ENCODE measurements at regions not wholly inside any gene's neighbourhood (a gene's known extent, or its start where the extent isn't known, plus 50 kb on each side); places are given as distances from the start of the nearest gene placed in this dataset.

DNA sequence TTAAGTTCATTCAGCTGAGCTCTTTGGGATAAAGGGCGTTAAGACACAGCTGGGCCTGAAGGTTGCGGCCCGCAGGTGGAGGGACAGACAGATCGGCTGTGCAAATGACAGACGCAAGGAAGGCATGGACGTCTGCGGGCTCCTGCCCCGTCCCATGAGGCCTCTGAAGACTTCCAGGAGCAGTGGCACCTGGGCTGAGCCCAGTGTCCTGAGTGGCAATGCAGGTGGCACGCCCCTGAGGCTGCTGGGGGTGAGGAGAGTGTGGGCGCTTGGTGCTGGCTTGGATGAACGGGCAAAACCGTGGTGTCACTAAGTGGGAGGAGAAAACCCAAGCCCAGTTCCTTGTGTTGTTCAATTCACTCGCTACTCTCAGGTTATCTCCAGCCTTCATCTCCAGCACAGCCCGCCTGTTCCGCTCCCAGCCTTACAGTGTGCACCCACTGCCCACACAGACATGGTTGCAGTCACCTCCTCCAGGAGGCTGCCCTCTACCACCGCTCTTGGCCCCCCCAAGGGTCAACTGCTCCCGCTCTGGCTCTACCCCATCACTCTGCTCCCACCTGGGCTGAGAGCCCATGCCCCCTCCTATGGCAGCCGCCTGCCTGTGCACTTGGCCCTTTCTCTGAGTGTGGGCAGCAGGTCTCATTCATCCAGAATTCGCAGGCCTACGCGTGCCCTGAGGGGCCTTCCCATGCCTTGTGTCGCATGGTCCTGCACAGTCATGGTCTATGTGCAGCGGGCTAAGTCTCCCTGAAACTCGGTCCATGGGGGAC, 50.3 kb downstream of the PTGR3 start:
- no peak for DNase-seq (ENCODE audit: low read depth)

DNA sequence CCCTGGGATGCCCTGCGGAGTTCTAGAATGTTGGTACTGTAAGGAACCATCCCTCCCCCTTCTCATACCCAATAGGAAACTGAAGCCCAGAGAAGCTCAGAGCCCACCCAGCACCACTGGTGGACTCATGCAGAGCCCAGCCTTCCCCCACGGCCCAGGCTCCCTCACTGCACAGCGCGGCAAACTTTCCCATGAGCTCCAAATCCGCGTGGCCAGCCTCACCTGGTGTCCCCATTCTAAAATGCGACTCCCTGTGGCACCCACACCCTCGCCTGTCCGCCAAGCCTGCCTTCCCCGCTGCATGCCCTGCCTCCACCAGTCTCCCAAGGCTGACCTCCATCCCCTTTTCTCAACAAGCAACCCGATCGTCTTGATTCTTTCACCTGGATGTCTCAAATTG, 51.1 kb downstream of the PTGR3 start:
- DNase-seq (ENCODE audit: low read depth): no peak

DNA sequence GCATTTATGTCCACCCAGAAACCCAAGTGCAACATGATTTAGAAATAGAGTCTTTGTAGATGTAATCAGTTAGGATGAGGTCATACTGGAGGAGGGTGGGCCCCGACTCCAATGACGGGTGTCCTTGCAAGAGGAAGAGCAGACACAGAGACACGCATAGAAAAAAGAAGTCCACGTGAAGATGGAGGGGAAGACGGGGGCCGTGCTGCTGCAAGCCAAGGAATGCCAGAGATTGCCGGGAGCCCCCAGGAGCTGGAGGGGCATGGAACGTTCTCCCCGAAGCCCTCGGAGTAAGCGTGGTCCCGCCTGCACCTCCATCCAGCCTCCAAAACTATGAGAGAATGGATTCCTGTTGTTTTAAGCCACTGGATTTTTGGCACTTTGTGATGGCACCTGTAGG, 51.6 kb downstream of the PTGR3 start:
- no peak for DNase-seq (ENCODE audit: low read depth)

GRCh38 chr18:75156831-75157230, 52.1 kb downstream of the PTGR3 start:
- no peak for DNase-seq (ENCODE audit: low read depth)

- no peak for DNase-seq (ENCODE audit: low read depth)
Observed at GRCh38 chr18:75156139-75156750, 52.7 kb downstream of the PTGR3 start.

DNA sequence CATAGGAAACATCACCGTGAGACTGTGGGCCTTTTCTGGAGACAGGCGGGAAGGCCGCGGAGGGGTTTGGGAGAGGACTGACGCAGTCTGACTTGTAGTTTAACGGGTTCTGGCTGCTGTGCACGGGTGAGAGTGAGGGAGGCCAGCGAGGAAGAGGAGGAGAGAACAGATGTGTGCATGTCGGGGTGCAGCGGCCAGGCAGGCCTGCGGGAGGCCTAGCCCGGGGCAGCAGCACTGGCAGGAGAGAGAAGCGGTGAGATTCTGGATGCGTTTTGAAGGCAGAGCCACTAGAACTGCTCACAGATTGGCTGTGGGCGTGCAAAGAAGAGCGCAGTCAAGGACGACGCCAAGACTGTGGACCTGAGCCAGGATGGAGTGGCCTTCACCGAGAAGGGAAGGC, 53.9 kb downstream of the PTGR3 start:
- DNase-seq (ENCODE audit: low read depth): no peak

- DNase-seq (ENCODE audit: low read depth): no peak
Observed at GRCh38 chr18:75154259-75154658, 54.7 kb downstream of the PTGR3 start.

- DNase-seq (ENCODE audit: low read depth): no peak
Observed at GRCh38 chr18:75143851-75144250, 65.1 kb downstream of the PTGR3 start.

DNA sequence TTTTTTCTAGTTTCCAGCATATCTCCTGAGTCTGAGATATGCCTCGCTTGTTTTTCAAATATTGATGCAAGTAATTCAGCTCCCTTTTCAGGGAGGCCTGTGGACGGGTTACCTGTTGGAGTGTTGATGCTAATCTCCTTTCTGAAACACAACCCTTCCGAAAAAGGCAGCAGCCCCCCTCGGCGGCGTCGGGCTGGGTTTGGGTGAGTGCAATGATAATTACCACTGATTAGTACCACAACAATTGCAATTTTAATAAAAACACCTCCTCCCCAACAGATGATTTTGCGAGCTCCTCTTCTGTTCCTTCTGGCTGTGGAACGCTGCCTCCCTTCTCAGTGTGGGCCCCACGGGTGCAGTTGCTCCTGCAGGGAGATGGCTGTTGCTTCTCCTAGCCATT, 66.3 kb downstream of the PTGR3 start:
- DNase-seq (ENCODE audit: low read depth): no peak

DNA sequence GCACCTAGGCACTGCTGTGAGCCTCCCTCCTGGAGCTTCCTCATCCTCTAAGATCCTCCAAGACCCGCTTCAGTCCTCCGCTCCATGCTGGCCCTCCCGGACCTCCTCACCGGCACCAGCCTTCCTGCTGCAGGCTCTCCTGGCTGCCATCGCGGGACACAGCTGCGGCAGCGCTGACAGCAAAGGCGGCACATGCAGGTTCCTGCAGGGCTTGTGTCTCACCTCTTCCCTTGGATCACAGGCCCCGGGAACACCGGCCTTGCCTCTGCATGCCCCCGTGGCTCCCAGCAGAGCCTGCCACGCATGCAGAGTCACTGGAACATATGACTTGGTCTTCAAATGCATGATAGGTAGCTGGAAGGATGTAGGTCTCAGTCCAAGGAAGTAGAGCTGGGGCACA, 67.2 kb downstream of the PTGR3 start:
- no peak for DNase-seq (ENCODE audit: low read depth)

- no peak for DNase-seq (ENCODE audit: low read depth)
Observed at GRCh38 chr18:75141166-75141565, 67.8 kb downstream of the PTGR3 start.

DNA sequence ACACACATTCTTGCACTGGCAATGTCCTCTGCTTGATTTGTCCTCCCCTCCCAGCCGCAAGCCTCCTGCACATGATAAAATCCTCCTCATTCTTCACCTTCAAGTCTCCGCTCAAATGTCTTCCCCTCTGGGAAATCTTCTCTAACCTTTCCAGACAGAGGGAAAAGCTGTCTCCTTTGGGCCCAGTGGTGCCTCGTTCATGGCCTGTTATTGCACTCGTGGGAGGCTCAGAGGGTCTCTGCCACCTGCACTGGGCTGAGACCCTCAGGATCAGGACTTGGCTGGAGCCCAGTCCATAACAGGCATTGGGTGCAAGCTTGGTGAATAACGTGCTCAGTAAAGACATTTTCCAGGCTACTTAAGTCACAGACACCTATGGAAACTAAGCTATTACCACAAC, 68.6 kb downstream of the PTGR3 start:
- no peak for DNase-seq (ENCODE audit: low read depth)

GRCh38 chr18:75139226-75139911, 69.6 kb downstream of the PTGR3 start:
- DNase-seq (ENCODE audit: low read depth): no peak

DNA sequence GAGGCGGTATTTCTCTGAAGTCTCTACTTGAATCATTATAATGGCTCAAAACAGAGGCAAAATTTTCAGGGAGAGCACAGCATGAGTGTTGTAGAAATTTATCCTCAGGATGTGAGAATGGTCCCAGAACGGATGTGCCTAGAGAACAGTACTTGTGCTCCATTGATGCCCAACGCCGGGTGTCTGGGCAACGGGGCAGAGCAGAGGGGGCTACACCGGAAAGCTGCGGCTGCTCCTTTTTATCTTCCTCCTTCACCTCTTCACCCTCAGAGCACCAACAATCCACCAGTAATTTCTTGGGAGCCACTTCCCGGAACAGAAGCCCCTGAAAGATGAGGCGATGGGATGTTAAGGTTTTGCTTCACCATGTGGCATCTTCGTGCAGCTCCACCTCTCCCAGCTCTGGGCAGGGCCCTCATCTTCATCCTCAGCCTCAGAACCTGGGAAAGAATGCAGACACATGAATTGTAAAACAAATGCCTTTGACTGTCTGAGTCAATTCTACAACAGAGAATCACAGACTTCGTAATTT, 71.5 kb downstream of the PTGR3 start:
- DNase-seq (ENCODE audit: low read depth): no peak

- DNase-seq (ENCODE audit: low read depth): no peak
Observed at GRCh38 chr18:75135158-75135725, 73.7 kb downstream of the PTGR3 start.

DNA sequence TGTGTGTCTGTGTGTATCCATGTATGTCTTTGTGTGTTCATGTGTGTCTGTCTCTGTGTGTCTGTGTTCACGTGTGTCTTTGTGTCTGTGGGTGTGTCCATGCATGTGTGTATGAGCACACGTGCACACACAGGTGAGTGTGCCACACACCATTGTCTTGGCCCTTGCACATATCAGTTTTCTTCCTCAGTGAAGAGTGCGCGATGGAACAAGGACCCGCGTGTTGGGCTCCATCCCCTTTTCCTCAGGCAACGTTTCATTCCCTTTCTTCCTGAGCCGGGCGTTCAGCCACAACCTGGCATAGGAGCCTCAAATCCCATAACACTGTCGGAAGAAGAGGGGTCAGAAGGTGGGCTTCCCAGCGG, 74.3 kb downstream of the PTGR3 start:
- DNase-seq (ENCODE audit: low read depth): no peak

GRCh38 chr18:75133721-75134610, 75.0 kb downstream of the PTGR3 start:
- DNase-seq (ENCODE audit: low read depth): no peak

- DNase-seq (ENCODE audit: low read depth): no peak
Observed at GRCh38 chr18:75132931-75133525, 75.9 kb downstream of the PTGR3 start.

GRCh38 chr18:75132098-75132870, 76.7 kb downstream of the PTGR3 start:
- DNase-seq (ENCODE audit: low read depth): no peak

- DNase-seq (ENCODE audit: low read depth): no peak
Observed at GRCh38 chr18:75131381-75132000, 77.4 kb downstream of the PTGR3 start.
